ENCODE measurements at regions not wholly inside any gene's neighbourhood (a gene's known extent, or its start where the extent isn't known, plus 50 kb on each side); places are given as distances from the start of the nearest gene placed in this dataset.
A peak's percentile ranks its signal among the peaks of the same experiment; 100 is the strongest.
"Not testable (repeated sequence)": the region's sequence is repeated elsewhere in the genome, so short reads cannot be mapped to it uniquely, and the experiment has no call there.

DNA sequence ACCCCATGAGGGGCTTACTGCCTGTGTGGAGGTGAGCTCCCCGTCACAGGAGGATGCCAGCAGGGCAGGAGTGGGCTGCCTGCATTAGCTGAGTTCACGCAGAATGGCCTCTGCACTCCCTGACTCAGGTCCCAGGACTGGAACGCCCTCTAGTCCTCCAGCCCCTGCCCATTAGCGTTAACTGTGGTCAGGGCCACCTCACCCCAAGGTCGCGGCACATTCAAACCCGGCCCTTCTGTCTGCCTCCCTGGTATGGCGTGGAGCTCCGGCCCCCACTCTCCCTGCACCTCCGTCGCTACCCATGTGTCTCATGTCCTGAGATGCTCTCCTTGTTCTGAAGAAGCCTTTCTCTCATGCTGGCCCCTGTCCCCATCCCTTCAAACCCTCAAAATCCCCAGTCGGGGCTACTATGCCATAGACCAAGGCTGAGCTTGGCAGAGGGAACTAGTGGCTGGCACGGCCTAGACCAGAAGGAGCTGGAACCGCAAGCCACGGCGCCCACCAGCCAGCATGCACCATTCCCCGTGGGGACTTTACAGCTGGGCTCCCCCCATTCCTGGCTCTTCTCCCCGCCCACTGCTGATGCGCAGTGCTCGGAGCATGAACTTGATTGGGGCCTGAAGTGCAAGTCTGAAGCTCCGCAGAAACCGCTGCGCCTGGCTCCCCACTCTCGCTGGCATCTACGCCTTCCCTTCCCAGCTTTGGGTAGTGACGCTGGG is 79.5 kb upstream of the RTL6 start:
- DNase-seq, result no peak

DNA sequence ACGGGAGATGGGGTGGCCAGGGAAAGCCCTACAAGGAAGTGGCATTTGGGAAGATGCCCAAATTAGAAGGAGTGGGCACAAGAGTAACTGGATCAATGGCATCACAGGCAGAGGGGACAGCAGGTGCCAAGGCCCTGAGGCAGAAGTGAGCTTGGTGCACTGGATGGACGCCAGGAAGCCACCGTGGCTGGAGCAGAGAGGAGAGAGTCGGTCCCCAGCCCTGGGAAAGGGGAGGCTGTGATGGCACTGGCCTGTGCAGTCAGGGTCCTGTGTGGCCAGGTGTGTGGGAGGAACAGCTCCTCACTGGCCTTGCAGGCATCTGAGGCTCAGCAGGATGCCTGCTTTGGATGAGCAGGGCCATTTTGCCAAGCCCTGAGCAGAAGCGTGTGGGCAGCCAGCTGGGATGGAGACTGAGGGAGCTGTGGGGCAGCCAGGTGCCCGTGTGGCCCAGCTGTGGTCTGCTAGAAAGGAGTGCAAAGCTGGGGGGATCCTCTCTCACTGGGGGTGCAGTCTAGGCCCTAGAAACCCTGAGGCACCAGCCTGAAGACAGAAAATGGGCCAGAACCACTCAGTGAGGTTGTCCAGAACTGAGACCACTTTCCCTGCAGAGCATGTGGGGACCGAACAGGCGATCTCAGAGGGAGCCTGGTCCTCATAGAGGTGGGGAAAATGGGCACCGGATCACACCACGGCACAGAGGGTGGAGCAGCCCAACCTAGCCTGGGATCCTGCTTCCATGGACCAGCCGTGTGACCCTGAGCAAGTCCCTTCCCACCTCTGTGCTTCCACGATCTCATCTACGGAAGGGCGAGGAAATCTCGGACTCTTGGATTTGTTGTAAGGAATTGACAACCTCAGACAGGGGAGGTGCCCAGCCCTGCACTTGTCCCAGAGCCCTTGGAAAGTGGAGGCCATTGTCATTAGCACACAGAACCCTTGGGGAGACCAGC is 78.6 kb upstream of the RTL6 start:
- DNase-seq, result no peak

DNA sequence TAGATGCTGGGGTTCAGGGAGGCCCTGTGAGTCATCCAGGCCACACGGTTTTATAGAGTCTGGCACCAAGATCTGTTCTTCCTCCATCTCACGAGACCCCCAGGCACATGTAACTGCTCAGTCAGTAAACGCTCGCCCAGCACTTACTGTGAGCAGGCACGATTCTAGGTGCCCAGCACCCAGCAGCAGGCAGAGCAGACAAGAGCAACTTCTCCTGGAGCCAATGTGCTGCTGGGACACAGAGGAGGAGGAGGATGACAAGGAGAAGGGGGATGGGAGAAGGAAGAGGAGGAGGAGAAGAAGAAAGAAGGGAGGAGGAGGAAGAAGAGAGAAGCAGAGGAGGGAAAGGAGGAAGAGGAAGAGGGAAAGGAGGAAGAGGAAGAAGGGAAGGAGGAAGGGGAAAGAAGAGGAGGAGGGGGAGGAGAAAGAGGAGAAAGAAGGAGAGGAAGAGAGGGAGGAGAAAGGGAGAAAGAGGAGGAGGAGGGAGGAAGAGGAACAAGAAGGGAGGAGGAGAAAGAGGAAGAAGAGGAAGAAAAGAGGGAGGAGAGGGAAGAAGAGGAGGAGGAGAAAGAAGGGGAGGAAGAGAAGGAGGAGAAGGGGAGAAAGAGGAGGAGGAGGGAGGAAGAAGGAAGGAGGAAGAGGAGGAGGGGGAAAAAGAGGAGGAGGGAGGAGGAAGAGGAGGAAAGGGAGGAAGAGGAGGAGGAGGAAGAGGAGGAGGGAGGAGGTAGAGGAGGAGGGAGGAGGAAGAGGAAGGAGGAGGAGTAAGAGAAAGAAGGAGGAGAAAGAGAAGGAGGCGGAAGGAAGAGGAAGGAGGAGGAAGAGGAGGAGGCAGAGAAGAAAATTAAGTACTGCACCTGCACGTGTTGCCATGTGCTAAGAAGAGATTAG is 77.6 kb upstream of the RTL6 start:
- DNase-seq, result no peak

DNA sequence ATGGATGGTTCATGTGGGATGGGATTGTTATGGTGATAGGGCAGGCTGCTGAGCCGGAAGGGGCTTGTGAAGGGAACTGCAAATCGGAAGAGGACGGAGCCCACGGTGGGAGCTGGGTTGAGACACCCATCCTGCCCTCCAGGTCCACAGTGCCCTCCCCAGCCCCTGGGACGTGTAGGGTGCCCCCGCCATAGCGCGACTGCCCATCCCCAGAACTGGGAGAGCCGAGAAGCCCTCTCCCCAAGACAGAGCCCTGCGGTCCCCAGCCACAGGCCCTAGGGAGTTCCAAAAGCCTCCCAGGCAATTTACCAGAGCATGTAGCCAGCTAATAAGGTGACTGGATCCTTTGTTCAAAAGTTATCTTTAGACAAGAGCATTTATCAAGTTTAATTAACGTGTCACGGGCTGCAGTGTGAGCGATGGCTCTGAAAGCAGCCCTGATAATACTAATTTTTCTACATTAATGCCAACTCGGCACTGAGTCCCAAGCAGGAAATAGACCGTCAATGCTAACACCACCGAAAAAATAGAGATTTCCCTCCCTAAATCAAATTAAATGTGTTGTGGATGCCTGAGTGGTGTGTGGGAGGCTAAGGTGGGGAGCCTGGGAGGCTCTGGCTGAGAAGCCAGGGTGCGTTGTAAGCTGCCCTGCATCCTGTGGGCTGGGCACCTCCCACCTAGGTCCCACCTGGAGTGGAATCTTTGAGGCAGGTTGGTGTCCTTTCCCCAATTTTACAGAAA is 76.8 kb upstream of the RTL6 start:
- DNase-seq, result no peak

DNA sequence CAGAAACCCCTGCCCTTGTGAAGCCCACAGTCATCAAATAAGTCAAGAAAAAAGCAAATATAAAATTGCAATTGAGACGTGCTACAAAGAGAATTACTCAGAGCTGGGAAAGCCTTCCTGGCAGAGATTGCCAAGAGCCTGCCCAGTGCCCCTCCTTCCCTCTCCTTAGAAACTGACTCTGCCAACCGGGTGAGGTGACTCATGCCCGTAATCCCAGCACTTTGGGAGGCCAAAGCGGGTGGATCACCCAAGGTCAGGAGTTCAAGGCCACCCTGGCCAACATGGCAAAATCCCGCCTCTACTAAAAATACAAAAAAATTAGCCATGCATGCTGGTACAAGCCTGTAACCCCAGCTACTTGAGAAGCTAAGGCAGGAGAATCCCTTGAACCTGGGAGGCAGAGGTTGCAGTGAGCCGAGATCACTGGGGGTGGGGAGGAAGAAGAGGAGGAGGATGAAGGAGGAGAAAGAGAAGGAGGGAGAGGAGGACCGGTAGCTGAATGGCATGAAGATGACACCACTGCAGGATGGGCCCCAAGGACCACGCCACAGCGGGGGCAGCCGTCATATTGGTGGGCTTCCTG is 76.1 kb upstream of the RTL6 start:
- DNase-seq, result peak in 9 of 51 donors; percentile 6 to 49 (median 23)

DNA sequence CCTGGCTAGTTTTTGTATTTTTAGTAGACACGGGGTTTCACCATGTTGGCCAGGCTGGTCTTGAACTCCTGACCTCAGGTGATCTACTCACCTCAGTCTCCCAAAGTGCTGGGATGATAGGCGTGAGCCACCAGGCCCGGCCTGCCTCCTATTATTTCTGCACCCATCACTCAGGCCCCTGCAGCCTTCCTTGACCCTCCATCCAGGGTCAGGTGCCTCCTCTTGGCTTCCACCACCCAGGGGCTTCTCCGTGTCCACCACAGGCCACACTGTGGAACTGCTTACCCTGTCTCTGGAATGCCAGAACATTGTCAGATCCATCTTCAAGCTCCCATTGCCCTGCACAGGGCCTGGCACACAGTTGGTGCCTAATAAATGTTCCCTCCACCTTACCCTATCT is 75.4 kb upstream of the RTL6 start:
- DNase-seq, result no peak

DNA sequence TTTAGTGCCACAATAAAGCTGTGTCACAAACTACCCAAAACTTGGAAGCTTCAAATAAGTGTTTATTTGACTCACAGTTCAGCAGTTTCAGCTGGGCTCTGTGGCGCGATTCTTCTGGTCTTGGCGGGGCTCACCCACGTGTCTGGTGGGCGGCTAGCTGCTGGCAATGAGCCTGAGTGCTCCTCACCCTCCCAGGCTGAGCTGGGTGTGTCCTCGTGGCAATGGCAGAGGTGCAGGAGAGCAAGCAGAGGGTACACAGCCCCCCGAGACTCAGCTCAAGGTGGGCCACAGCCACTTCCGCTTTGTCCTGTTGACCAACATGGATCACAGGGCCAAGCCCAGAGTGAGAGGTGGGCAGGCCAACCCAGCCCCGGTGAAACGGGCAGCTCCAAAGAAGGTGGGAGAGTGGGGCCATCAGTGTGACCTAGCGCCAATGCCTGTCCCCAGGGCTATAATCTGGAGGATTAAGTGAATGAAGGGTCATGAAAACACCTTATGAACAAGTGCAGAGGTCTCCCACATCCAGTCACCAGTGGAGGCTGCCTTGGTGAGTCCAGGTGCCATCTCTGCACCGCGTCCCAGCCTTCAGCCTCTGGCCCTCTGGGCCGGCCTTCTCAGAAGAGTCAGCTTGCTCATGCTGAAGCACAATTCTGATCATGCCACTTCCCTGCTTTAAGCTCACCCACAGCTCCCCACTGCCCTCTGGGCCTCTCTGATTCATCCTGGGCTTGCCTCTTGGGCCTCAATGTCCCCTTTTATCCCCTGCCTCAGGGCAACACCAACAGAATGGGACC is 74.6 kb upstream of the RTL6 start:
- DNase-seq, result no peak

DNA sequence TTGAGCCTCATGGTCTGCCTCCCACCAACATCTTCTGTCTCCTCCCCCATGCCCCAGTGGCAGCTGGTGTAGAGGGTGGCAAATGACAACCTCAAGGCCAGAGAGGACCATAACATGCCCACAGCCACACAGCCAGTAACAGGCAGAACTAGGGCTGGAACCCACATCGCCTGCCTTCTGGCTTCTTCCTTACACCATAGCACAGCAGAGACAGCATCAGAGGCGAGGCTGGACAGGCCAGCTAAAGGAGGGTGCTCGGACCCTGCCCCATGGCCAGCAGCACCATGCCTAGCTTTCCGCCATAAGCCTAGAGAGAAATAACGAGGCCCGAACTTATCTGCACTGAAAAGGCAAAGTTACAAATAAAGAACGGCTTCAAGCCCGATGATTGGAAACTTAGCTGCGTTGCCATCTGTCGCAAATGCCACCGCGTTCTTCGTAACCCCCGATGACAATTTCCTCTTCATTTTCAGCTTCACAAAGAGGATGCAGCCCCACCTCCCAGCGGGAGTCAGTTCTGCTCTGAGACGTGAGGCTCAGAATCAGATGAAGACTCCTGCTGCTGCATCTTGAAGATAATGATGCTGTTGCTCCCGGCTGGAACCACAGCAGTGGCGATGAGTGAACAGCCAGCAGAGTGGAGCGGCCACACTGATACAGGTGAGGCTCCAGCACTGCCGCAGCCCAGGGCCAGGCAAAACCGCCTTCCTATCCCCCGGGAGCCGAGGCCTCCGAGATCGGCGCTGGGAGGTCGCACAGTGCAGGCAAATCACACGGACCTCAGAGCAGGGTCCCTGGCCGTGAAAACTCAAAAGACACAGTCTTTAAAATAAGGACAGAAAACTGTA is 73.8 kb upstream of the RTL6 start:
- no peak for DNase-seq

DNA sequence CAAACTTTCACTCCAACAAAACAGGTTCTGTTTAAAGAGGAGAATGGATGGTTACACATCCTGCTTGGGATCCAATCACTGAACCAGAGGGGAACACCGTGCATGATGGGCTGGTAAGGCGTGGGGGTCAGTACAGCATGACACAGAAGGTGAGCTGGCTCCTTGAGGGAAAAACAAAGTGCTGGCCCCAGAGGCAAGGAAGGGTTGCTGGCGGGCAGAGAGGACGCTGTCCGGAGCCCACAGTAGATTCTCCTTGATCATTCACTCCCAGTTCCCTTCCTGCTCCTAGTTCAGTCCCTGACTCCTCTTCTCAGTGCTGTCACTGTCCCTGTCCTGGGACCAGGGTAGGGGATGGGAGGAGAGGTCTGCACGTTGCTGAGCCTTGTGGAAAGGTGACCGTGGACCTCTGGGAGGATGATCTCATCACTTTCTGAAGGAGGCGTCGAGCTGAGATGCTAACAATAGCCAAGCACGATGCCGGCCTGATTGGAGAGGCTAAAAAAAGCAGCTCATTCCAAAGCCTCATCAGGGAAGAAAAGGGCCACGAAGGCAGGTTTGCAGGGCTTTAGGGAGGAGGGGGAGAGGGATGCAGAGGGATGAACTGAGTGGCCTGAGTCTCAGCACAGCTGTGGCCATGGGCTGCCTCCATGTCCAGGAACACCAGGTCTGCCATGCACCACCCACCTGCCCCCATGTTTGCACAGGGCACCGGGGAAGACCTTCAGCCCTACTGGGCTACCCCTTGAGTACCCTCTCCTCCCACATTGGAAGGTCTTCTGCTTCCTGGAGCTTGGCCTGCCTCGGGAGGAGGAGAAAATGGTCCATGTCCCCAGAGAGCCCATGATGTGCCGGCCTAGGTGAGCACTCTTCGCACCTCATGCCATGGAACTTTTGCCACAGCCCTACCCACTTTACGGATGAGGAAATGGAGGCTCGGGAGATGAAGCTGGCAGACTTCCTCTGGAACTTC is 72.7 kb upstream of the RTL6 start:
- no peak for DNase-seq

DNA sequence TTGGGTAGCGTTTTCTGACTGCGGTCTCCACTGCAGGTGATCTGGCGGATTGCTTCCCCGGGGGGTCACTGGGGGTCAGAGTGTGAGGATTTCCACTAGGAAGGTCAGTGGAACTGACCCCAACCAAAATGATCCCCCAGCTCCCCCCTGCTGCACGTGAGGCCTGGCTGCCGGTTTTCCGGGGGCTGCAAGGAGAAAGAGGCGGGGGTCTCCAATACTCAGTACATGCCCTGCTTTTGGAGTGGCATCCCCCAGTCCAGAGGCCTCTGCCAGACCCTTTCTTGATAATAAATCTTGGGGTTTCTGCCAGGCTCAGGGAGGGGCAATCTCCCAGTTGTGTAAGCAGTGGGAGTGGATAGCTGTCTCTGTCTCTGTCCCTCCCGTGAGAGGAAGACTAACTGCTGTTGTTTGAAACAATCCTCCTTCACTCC is 71.5 kb upstream of the RTL6 start:
- DNase-seq, result no peak

DNA sequence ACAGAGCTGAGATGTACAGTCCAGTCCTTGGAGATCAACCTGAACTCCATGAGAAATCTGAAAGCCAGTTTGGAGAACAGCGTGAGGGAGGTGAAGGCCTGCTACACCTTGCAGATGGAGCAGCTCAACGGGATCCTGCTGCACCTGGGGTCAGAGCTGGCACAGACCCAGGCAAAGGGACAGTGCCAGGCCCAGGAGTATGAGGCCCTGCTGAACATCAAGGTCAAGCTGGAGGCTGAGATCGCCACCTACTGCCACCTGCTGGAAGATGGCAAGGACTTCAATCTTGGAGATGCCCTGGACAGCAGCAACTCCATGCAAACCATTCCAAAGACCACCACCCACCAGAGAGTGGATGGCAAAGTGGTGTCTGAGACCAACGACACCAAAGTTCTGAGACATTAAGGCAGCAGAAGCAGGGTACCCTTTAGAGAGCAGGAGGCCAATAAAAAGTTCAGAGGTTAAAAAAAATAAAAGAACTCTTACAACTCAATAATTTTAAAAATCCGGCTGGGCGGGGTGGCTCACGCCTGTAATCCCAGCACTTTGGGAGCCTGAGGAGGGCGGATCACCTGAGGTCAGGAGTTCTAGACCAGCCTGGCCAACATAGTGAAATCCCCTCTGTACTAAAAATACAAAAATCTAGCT is 69.9 kb upstream of the RTL6 start:
- no peak for DNase-seq

DNA sequence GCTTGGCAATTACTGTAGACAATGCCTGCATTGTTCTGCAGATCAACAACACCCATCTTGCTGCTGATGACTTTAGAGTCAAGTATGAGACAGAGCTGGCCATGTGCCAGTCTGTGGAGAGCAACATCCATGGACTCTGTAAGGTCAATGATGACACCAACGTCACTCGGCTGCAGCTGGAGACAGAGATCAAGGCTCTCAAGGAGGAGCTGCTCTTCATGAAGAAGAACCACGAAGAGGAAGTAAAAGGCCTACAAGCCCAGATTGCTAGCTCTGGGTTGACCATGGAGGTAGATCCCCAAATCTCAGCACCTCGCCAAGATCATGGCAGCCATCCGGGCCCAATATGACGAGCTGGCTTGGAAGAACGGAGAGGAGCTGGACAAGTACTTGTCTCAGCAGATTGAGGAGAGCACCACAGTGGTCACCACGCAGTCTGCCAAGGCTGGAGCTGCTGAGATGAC is 69.4 kb upstream of the RTL6 start:
- DNase-seq, result not testable (repeated sequence)

DNA sequence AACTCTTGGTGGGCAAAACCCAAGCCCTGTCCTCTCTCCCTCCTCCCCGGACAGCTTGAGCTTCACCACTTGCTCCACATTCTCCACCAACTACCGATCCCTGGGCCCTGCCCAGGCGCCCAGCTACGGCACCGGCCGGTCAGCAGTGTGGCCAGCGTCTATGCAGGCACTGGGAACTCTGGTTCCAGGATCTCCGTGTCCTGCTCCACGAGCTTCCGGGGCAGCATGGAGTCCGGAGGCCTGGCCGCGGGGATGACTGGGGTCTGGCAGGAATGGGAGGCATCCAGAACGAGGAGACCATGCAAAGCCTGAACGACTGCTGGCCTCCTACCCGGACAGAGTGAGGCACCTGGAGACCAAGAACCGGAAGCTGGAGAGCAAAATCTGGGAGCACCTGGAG is 68.9 kb upstream of the RTL6 start:
- no peak for DNase-seq

DNA sequence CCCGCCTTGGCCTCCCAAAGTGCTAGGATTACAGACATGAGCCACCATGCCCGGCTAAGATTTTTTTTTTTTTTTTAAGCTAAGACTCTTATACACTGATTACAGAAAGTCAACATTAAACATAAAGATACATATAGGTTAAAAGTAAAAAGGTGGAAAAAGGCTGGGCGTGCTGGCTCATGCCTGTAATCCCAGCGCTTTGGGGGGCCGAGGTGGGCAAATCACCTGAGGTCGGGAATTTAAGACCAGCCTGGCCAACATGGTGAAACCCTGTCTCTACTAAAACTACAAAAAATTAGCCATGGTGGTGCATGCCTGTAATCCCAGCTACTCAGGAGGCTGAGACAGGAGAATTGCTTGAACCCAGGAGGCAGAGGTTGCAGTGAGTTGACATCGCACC is 64.6 kb upstream of the RTL6 start:
- not testable (repeated sequence) for DNase-seq

DNA sequence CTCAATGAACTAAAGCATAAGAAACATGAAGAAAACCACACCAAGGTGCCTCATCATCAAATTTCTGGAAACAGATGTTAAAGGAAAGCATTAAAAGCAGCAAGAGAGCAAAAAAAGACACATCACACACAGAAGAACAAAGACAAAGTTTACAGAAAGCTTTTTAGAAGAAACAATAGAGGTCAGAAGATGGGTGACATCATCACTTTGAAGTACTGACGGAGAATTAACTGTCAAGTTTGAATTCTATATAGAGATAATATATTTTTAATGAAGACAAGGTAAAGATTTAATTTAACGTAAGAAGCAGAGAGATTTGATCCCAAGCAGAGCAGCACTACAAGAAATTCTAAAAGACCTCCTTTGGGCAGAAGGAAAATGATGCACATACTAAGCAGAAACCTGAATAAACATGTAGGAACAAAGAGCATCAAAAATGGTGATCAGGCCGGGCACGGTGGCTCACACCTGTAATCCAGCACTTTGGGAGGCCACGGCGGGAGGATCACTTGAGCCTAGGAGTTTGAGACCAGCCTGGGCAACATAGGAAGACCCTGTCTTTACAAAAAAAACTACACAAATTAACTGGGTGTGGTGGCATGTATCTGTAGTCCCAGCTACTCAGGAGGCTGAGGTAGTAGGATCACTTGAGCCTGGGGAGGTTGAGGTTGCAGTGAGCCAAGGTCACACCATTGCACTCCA is 63.3 kb upstream of the RTL6 start:
- no peak for DNase-seq

DNA sequence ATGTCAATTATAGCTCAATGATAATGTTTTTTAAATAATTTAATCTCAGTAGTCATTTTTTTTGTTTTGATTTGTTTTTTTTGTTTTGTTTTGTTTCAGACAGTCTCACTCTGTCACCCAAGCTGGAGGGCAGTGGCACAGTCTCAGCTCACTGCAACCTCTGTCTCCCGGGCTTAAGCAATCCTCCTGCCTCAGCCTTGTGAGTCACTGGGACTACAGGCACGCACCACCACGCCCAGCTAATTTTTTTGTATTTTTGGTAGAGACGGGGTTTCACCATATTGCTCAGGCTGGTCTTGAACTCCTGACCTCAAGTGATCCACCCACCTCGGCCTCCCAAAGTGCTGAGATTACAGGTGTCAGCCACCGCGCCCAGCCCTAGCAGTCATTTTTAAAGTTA is 60.6 kb upstream of the RTL6 start:
- DNase-seq, result not testable (repeated sequence)
